Thymus (tissue), 11 donors: ENCODE measurements at regions not wholly inside any gene's neighbourhood (a gene's known extent, or its start where the extent isn't known, plus 50 kb on each side); places are given as distances from the start of the nearest gene placed in this dataset.

Experiments used
- DNase-seq, 9 donors: peaks; one replicate each; pipeline ENCODE4 v3.0.0-alpha.2; 2013; ENCODE audit warnings: low spot score in 9 of 9, low read depth in 6 of 9, missing footprints in 1 of 9
- H3K27ac ChIP-seq, 2 donors: one replicate each; pipeline ENCODE4 v1.5.1; 2013; ENCODE audit warnings: control low read depth in 1 of 2, low read depth in 1 of 2, low read length in 1 of 2, mild to moderate bottlenecking in 1 of 2, moderate library complexity in 1 of 2
- H3K27me3 ChIP-seq, 2 donors: one replicate each; pipeline ENCODE4 v1.5.1; 2013; ENCODE audit warnings: low read length in 1 of 2; ENCODE audit not compliant: control insufficient read depth in 2 of 2, insufficient read depth in 1 of 2
- H3K36me3 ChIP-seq, 2 donors: one replicate each; pipeline ENCODE4 v1.5.1; 2013; ENCODE audit warnings: low read length in 1 of 2, mild to moderate bottlenecking in 1 of 2, moderate library complexity in 1 of 2; ENCODE audit not compliant: control insufficient read depth in 2 of 2, insufficient read depth in 2 of 2
- H3K4me1 ChIP-seq, 2 donors: one replicate each; pipeline ENCODE4 v1.5.1; 2013; ENCODE audit warnings: low read length in 2 of 2; ENCODE audit not compliant: control insufficient read depth in 2 of 2, insufficient read depth in 2 of 2
- H3K4me3 ChIP-seq, 2 donors: one replicate each; pipeline ENCODE4 v1.5.1; 2013; ENCODE audit warnings: low read length in 2 of 2, control low read depth in 1 of 2, mild to moderate bottlenecking in 1 of 2
- H3K9me3 ChIP-seq, 2 donors: one replicate each; pipeline ENCODE4 v1.5.1; 2013; ENCODE audit warnings: low read length in 1 of 2, mild to moderate bottlenecking in 1 of 2; ENCODE audit not compliant: control insufficient read depth in 2 of 2, insufficient read depth in 1 of 2
- WGBS: extraction: QIAGEN DNeasy Blood & Tissue Kit; methylation state at CpG from one replicate; pipeline ENCODE4 v1.1.7; 2013; 5-methylcytosine and 5-hydroxymethylcytosine counted together
- donor health status: healthy.

DNA sequence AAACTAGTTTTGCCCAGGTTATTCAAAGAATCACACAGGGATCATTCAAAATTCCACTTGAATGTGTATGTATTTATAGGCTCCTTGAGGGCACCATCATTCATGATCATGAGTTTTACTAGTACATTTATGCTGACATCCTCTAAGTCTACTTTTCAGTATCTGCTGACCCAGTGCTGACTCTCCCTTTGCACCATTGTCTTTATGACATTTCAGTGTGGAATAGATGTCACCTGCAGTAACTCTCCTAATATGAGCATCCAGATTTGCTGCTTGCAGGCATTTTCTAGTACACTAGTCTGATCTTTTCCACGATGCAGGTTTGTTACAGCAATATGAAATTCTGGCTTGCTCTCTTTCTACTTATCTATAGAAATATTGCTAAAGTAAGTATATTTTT is 1603.5 kb downstream of the SI start:
- Histone ChIP-seq H3K4me3 (no peak overlapping the region), H3K27me3 (no peaks in the 10 kb centered on the region), H3K4me1 (no peaks in the 10 kb centered on the region), H3K36me3 (no peaks in the 10 kb centered on the region), H3K27ac (no peak overlapping the region), H3K9me3 (no peaks in the 10 kb centered on the region)
- no peak for DNase-seq
- WGBS, result 97% methylated on average over 1 of the region's 1 CpG

DNA sequence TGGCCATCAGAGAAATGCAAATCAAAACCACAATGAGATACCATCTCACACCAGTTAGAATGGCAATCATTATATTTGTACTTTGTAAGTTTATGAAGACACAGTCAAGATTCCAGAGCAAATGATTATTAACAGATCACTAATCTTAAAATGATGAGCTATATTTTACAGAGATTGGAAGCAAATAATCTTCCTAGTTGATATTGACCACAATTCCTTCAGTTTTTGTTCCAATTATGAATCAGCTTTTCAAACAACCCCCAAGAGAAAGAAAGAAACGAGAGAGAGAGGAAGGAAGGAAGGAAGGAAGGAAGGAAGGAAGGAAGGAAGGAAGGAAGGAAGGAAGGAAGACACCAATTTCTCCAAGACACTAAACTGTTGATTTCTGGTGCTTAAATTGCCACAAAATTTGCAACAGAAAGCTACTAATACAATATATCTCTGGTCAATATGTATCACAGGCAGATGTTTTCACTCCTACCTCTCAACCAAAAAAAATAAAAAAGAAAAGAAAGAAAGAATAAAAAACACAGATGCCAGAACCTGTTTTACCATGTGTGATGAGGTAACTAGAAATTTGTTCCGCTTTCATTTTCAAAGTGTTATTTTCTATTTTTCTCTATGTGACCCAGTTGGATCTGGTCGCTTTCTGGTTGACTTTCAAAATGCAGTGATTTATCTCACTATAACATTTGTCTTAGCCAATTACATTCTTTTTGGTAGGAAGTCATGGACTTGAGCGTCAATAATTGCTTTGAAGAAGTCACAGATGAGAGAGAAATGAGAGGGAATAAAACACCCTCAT is 1609.6 kb downstream of the SI start:
- no peak for DNase-seq
- no peak overlapping the region for H3K27ac ChIP-seq

DNA sequence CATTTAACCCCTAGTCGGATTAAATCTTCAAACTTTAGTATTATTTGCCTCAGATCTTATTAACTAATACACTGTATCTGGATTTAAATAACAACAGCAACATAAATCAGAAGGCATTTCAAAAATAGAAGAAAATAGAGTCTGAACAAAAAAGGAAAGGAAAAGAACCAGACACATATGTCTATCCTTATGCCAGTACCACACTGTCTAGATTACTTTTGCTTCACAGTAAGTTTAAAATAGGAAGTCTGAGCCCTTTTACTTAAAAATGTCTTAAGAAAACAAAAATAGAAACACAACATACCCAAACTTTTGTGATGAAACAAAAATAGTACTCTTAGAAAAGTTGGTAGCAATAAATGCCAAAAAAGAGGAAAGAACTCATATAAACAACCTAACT is 1615.8 kb downstream of the SI start:
- Histone ChIP-seq H3K27ac (no peak overlapping the region), H3K9me3 (no peaks in the 10 kb centered on the region), H3K4me3 (no peak overlapping the region), H3K4me1 (no peaks in the 10 kb centered on the region), H3K36me3 (no peaks in the 10 kb centered on the region), H3K27me3 (no peaks in the 10 kb centered on the region)
- no peak for DNase-seq
- 95% methylated on average over 1 of the region's 1 CpG for WGBS

More for the DNA sequence above, 1609.6 kb downstream of the SI start:
- H3K4me1 ChIP-seq, result no peaks in the 10 kb centered on the region
- WGBS, result 77% methylated on average over 4 of the region's 4 CpGs
- no peaks in the 10 kb centered on the region for H3K36me3 ChIP-seq
- no peaks in the 10 kb centered on the region for H3K27me3 ChIP-seq
- H3K4me3 ChIP-seq, result no peak overlapping the region
- H3K9me3 ChIP-seq, result no peaks in the 10 kb centered on the region

DNA sequence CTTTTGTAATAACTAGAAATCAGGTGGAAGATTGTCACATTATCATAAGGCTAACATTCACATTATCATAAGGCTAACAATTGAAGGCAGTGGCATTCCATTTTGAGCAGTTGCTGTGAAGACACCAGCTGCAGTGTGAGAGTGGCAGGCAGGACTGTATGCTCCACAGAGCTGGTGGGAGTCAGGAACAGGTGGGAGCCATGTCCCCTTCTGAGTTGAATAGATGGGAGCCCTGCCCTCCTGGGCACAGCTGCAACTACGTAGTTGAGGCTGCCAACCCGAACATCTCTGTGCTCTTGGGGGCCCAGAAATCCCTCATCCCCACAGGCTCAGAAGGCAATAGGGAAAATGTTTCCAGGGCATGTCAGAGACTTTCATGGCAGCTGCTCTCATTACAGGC is 1627.6 kb downstream of the SI start:
- 95% methylated on average over 2 of the region's 2 CpGs for WGBS
- H3K4me1 ChIP-seq, result no peaks in the 10 kb centered on the region
- H3K27ac ChIP-seq, result no peak overlapping the region
- H3K36me3 ChIP-seq, result no peaks in the 10 kb centered on the region
- H3K4me3 ChIP-seq, result no peak overlapping the region
- no peaks in the 10 kb centered on the region for H3K9me3 ChIP-seq
- no peaks in the 10 kb centered on the region for H3K27me3 ChIP-seq
- DNase-seq, result no peak

DNA sequence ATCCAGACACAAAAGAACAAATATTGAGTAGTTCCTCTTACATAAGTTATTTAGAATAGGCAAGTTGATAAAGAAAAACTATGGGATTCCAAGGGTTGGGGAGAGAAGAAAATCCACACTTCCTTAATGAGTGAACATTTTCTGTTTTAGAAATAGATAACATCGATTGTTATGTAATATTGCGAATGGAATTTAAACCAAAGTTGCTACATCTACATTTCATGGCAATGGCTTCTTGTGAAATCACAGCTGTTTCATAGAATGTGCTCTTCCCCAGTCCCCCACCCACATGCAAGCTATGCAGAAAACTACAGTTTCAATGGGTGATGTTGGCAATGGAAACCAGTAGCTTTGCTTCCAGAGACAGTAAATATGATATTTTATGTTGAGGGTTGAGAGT is 1639.5 kb downstream of the SI start:
- Histone ChIP-seq H3K36me3 (no peaks in the 10 kb centered on the region), H3K27ac (no peak overlapping the region), H3K9me3 (peaks cover 0 to 6% of the 10 kb centered on the region in 2 donors), H3K4me1 (no peaks in the 10 kb centered on the region), H3K27me3 (no peaks in the 10 kb centered on the region), H3K4me3 (no peak overlapping the region)
- 97% methylated on average over 2 of the region's 2 CpGs for WGBS
- DNase-seq, result no peak

DNA sequence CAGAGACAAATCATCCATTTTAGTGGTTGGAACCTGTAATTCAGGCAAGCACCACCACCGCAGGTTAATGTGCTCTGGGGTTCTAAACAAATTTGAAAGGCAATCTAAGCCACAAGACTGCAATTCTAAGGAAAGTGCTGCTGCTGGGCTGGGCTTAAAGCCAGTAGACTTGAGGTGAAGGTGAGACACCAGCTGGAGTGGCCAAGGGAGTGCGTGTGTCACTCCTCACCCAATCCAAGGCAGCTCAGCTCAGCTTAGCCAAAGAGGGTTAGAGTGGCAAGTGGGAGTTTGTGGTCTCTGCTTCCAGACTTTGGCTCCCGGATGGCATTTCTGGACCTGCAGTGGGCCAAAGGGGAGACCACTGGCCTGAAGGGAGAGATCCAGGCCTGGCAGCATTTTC is 1655.6 kb downstream of the SI start:
- no peak for DNase-seq
- H3K4me3 ChIP-seq, result no peak overlapping the region
- H3K9me3 ChIP-seq, result peaks cover 0 to 10% of the 10 kb centered on the region in 2 donors
- H3K27me3 ChIP-seq, result no peaks in the 10 kb centered on the region
- H3K4me1 ChIP-seq, result no peaks in the 10 kb centered on the region
- no peaks in the 10 kb centered on the region for H3K36me3 ChIP-seq
- no peak overlapping the region for H3K27ac ChIP-seq
- whole genome bisulfite sequencing, result 94% methylated on average over 3 of the region's 3 CpGs

DNA sequence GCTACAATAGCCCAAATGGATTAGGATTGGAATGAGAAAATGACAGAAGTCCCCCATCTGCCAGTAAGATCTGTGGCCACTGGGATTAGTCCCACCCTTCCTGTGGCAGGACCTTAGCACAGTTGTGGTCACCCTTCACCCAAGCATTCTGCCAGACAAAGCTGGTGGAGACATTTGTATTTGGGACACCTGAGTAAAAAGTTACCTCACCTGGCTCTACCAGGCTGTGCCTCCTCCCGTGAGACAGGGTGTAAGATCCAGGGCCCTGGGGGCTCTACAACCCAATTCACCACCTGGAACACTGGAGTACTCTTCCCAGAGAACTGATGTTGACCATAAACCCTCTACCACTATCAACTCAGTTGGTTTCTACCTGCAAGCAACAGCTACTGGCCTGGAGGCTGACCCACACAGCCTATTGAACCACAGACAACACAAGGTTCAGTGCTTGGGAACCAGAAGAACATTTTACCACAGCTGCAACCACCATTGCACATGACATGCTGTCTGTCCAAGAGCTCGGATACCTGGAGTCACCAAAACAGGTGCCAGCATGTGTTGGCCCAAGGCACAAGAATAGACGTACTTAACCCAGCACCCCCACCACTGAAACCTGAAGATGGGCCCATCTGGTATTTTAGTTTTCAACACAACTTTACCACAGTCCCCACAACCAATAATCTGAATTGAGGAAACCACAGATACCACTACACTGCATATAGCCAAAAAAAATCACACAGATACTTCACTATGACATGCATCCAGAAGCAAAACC is 1686.7 kb downstream of the SI start:
- Histone ChIP-seq H3K27me3 (no peaks in the 10 kb centered on the region), H3K4me3 (no peak overlapping the region), H3K9me3 (peaks cover 0 to 5% of the 10 kb centered on the region in 2 donors), H3K27ac (no peak overlapping the region), H3K36me3 (no peaks in the 10 kb centered on the region), H3K4me1 (no peaks in the 10 kb centered on the region)
- no peak for DNase-seq
- 69% methylated on average over 3 of the region's 3 CpGs for WGBS

DNA sequence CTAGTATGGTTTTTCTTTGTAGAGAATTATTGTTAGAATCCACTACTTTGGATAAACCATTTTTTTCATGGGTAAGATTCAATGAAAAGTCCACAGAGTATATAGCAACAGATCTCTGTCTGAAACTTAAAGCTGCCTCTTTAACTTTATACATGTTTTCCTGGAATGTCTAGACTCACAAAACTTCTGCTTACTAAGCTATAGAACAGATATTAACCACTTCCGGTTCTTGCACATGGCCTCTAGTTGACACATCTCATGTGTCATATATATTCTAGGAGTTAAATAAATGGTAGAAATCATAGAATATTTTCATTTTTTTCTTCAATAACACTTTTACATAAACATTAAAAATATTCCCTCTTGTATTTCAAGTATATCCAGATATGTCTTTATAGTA is 1693.9 kb downstream of the SI start:
- Histone ChIP-seq H3K9me3 (no peaks in the 10 kb centered on the region), H3K4me3 (no peak overlapping the region), H3K36me3 (no peaks in the 10 kb centered on the region), H3K27ac (no peak overlapping the region), H3K4me1 (no peaks in the 10 kb centered on the region), H3K27me3 (no peaks in the 10 kb centered on the region)
- 73% methylated on average over 1 of the region's 1 CpG for WGBS
- DNase-seq, result no peak

DNA sequence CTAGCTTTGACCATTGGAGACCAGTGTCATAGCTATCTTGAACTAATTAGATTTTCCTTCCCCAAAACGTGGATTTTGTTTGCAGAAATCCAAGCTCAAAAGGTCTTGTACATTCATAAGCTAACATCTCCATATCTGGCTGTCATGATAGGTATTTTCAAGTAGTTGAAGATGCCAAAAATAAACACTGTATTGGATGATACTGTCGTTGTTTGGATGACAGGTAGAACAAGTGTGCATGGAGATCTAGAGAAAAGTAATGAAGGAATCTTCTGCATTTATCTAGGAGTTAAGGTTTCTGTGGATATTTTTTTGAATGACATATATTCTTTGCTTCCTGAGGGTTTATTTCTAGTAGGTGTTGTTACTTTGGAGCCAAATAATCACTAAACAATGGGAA is 1696.1 kb downstream of the SI start:
- WGBS, result 74% methylated on average over 2 of the region's 2 CpGs
- H3K9me3 ChIP-seq, result no peaks in the 10 kb centered on the region
- no peak overlapping the region for H3K27ac ChIP-seq
- no peaks in the 10 kb centered on the region for H3K27me3 ChIP-seq
- no peak for DNase-seq
- H3K36me3 ChIP-seq, result no peaks in the 10 kb centered on the region
- no peaks in the 10 kb centered on the region for H3K4me1 ChIP-seq
- H3K4me3 ChIP-seq, result no peak overlapping the region
